GM19463 (cell line): ENCODE measurements at regions not wholly inside any gene's neighbourhood (a gene's known extent, or its start where the extent isn't known, plus 50 kb on each side); places are given as distances from the start of the nearest gene placed in this dataset.
A peak's percentile ranks its signal among the peaks of the same experiment; 100 is the strongest.
"Not testable (repeated sequence)": the region's sequence is repeated elsewhere in the genome, so short reads cannot be mapped to it uniquely, and the experiment has no call there.

Experiments
- ATAC-seq: cut with Tn5 transposase; IDR thresholded peaks from one replicate; pipeline ENCODE4 v1.9.1; 2021; ENCODE audit warnings: mild to moderate bottlenecking, moderate library complexity; ENCODE audit not compliant: unreplicated experiment

DNA sequence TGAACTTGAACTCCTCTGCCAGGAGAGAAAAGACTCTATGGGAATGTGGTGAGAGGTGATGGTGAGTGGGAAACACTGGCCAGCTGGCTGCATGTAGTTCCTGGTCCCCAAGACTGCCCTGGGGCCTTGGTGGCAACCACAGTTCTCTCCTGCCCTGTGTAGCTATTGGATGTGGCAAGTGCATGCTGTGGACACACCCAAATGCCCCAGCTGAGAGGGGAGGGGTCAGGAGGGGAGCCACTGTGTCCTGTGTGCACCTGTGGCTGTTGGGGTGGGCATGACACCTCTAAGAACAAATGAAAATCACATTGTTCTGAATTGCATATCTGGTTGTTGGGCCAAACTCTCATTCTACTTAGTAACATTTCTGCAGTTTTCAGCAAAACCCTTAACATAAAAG, 409.6 kb downstream of the NSUN3 start:
- no peak for ATAC-seq

DNA sequence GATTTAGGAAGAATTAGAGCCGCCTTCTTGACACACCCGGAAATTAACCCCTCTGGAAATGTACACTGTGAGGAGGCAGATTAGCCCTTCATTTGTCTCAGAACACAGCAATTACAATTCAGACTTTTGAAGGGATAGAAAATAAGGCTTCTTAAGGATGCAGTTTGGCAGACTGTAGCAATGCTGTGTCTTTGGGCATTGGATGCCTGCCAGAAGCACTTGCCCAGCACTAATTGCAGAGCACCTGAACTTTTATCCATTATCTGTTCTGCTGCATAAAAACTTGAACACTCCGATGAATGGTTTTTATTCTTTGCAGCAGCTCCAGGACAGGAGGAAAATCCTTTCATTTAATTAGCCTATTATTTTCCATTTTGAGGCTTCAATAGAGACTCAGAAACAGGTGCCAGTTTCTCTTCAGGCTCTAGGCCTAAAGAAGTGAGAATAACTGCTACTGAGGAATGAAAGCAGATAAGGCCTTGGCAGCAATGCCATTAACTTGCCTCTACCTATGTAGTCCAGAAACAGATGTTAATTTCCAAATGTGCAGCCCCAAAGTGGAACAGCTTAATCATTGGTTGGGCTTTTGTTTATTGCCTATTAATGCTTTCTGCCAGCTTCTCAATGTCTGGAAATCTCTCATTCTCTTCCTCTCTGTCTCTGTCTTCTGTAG, 418.5 kb downstream of the NSUN3 start:
- ATAC-seq: no peak

DNA sequence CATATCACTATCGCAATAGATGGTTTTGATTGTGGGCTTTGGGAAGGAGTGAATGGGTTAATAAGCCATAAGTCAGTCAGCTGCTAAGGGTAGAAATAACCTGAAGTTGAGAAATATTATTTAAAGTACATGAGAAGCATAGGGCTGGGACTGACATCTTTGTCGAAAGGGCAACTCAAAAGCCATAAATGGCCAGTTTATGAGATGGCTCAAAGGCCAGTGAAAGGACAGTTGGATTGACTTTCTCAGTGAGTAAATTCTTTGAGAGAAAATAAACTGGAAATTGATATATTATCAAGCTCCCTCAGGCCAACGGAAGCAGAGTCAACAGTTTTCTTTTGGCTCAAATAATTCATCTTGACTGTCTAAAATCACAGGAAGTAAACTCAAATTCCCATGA, 419.8 kb downstream of the NSUN3 start:
- ATAC-seq: no peak

DNA sequence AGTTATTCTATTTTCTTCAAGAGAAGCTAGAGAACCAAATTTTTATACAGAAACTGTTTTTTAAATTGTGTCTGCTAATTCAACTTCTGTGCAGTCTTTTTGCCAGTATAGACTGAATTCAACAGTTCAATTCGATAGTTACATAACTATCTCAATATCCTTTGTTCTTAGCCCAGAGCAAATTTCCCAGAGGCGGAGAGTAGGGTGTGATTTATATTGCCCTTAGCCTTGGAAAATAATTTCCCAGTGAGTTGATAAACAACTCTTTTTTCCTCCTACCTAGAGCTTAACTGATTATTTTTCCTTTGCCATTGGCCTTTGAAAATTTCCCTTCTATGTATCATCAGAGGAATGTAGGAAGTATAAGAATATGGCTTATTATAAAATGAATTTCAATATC, 420.5 kb downstream of the NSUN3 start:
- no peak for ATAC-seq

DNA sequence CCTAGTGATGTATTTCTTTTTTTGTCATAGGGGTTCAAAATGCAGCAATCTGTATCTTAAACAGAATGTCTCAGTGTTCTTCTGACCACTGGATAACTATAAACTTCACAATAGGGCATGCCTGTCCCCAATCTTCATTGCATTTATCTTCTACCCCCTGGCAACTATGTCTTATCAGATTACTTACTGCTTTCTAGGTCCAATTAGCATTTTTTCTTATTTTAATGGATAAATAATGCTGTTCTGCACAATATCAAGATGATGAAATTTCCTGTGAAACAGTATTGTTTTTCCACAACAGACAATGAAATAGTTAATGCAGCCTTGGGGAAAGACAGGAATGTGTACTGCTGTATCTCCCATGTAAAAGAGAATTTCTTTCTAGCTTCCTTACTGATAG, 432.1 kb downstream of the NSUN3 start:
- no peak for ATAC-seq

DNA sequence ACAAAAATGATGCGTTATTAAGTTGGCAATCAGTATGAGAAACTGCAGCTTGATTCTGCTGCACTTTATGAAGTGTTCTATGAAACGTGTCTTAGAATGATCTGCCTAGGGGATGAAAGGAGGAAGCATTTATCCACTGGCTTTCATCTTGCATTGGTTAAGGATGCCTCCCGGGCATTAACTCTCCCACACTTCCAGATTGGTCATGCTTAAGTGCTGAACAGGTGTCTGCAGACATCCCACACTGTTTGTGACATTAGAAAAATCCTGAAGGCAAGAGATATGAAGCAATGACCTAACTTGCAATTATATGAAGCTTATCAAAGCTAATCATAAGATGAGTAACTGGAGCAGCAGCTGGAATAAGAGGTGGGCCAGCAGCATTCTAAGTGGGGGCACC, 437.3 kb downstream of the NSUN3 start:
- ATAC-seq: no peak

DNA sequence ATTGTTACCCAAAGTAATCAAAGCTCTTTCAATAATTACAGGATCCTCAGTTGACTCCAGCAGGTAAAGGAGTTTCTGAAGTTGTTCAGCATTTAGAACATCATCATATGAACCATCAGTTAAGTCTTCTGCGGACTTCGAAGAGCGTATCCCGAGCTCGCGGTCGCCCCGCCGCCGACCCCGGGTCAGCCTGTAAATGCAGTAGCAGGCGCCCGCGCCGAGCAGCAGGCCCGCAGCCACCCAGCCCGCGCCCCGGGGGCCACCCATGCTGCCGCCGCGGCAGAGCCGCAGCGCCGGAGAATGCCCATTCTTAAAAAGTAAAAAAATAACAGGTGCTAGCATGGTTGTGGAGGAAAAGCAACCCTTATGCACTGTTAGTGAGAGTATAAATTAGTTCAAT, 444.5 kb downstream of the NSUN3 start:
- ATAC-seq: not testable (repeated sequence)

DNA sequence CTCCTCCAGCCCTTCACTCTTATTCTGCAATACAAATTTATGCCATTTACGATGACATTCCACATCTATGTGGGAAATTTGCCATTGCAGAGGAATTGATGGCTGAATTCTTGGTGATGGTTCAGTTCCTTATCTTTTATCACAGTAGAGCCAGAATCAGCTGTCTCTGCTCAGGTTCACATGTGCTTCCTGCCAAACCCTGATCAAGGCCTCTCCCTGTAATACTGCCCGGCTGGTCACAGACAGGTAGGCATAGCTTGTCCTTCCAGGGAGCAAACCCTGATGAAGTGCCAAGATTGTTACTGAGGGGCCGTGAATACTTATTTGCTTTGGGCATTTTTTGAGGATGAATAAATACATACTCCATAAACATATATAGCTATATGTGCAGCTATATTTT, 450.0 kb downstream of the NSUN3 start:
- no peak for ATAC-seq

DNA sequence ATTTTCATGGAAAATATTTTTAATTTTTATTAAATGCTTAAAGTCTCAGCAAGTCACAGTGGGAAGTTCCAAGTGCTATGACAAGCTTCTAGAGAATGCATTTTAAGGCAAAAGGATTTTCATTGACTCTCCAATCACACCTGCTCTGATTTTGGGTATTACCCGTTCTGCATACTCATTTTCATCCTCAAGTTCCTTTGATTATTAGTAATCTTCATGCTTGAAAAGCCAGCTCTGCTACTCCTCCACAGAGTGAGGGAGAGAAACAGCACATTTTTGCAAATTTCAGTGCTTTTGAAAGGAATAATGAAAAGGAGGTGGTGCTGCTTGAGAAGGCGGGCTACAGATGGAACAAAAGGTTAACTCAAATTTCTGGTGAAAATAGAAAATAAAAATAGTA, 450.7 kb downstream of the NSUN3 start:
- peak; percentile 56 for ATAC-seq

DNA sequence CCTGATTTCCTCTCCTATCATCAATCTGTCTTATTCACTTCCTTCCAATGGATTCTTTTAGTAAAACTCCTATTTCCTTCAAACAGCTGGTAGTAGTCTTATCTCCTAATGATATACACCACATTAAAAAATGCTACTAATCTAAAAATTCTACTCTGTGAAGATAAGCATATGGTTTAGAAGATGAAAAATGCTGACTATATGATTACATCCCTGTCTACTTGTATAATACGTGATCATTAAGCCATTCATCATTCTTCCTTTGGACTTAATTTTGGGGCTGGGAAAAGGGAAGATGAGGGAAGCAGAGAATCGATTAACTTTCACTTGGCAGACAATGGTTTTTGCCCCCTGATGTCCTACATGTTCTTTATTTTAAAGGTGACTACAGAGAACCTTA, 453.1 kb downstream of the NSUN3 start:
- no peak for ATAC-seq

DNA sequence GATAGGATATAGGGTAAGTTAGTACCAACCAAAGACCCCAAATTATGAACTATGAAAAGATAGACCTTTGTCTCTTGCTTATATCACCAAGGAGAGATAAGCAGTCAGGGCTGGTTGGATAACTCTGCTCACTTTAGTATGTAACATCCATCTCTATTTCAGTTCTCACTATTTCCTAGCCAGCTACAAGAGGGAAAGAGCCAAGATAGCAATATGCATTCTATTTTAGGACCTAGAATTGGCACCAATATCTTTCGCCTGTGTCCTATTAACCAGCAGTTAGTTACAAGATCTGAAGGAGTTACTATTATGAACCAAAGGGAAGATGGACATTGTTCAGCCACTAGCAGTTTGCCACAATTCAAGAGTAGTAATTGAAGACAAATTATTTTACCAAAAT, 457.5 kb downstream of the NSUN3 start:
- no peak for ATAC-seq

DNA sequence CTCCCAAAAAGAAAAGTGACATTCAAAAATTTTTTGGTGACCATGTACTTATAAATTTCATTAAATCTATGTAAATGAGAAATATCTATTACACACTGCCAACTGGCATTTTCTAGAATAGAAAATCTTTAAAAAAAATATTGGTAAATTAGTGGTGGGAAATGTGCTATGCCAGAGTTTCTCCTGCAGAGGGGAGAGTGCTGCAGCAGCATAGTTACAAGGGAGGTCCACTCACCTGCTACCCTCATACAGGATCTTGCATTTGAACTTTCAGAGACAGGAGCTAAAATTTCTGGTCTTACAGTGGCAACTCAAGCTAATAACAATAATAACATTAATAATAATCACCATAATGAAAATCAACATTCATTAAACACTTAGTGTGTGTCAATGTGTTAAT, 459.6 kb downstream of the NSUN3 start:
- ATAC-seq: no peak

DNA sequence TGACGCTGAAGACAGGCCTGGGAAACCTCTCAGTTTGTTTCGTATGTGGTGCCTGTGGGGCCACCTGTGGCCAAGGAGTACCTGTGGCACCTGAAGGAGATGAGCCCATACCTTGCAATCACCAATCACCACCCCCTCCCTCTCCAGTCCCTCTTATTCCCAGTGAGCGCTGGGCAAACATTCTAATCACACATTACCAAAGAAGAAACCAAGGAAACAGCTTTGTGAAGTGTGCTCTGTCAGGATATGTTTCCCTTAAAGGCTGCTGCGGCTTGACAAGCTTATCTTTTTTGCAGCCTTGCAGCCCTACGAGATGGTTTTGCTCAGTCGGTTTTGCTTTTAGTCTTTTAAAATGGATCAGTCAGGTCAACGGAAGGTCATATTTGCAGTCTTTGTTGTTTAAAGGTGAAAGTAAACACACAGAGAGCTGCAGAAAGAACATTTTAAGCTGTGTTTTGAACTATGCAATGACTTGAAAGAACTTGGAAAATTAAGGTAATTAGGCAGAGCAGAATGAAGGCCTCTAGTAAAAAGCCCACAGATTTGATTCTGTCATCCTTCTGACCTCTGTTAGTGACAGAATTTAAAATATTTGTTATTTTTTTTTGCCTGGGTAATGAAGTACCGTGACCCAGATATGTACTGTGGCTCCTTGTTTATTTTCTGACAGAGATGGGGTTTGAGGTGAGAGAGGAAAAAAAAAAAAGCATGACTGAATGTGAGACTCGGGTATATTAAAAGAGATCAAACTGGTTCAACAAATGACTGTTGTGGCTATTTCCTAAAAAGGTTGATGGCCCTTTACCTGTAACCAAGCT, 461.4 kb downstream of the NSUN3 start:
- no peak for ATAC-seq

DNA sequence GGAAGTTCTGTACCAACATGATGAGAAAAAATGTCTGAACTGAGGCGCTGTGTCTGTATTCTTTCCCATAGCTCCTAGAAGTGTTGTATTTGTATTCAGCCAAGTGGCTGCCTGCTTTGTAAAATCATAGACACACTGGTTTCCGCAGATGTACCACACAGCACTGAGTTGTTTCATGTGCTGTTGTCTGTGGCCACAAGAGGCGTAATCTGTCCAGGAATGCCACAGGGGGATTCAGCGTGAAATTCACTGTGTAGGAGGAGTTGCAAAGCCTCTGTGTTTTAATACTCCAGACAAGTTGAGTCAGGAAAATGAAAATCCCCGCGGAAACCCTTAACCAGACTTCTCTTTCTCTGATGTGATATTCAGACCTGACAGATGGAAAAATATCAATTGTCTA, 462.2 kb downstream of the NSUN3 start:
- ATAC-seq: no peak

DNA sequence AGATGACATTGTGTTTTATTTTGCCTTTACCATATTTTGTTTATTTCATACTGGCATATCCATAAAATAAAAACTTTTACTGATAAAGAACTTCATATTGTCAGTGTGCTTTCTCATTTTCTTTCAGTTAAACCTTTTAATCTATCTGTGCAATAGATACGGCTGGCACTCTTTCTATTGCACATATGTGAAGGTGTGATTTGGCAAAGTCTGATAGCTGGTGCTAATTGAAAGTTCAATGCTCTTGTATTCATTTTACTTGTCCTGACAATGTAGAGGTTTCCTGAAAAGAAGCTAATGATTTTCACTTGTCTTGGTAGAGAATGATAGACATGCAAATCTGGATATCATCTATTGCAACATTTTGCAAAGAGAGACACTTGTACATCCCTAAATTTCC, 467.0 kb downstream of the NSUN3 start:
- ATAC-seq: no peak

DNA sequence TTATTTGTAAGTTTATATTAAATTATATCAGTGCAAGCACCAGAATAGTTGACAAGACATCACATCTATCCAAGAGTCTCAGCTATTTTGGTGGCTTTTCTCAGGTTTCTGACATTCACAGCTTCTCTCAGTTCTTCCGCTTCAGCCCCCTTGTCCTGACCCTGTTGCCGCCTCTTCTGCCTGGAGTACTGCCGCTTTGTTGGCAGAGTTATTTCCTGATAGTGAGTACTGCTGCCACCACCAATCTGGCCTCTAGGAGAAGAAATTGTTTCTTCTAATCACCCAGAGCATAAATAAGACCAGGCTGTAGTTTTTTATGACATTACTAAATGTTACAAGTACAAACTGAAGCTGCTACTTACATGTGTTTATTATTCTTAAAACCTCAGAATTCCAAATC, 470.1 kb downstream of the NSUN3 start:
- ATAC-seq: no peak

DNA sequence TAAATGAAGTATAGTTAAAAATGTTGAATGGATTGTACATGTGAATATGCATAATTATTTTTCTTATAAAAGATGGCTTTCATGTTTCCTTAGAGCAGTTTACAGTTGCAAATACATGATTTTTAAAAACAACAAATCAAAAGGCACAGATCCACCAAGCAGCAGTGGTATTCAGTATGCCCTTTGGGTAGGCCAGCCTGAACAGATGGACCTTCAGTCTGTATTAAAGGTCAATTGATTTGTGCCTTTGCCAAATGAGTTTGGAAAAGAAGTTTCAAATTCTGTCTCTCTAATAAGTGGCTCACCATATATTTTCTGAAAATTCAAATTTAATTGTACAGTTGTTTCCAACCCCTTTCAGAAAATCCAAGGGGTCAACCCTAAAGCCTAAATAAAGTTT, 477.1 kb downstream of the NSUN3 start:
- no peak for ATAC-seq

DNA sequence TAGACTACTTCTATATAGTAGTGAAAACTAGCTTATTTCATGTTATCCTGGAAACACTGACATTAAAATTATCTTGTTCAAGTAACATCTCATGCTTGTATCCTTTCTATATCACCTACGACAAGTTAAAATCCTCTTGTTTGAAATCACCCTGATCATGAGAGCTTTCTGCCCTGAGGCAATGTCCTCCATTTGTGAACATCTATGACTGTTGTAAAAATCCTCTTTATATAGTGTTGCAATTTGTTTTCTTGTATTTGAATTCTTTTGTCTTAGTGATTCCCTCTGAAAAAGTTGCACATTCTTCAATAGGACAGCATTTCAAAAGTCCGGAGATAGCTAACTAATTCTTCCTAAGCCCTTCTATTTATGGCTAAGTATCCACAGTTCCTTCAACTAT, 480.3 kb downstream of the NSUN3 start:
- no peak for ATAC-seq

DNA sequence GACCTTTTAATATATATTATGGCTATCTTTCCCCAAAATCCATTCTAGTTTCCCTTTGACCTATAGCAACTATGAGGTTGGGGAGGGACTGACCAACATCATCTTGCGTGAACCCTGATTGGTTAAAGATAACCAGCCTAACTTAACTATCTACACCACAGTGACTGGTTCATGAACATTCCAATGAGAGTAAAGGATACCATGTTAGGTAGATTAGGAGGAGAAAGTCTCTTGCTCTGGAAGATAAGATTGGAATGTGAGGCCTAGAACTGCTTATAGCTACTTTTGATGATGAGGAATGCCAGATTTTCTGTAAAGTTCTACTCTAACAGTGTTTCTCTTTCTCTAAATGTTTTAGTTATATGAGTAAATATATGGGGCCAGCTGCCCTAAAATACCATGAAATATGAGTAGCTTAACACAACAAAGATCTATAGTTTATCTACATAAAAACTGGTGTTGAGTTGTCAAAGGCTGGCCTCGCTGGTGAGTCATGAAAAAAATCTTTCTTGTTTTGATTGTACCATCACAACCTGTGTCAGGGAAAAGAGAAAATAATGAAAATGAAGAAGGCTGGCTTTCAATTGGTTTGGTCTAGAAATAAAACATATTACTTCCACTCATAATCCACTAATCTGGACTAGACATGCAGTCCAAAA, 481.4 kb downstream of the NSUN3 start:
- no peak for ATAC-seq

DNA sequence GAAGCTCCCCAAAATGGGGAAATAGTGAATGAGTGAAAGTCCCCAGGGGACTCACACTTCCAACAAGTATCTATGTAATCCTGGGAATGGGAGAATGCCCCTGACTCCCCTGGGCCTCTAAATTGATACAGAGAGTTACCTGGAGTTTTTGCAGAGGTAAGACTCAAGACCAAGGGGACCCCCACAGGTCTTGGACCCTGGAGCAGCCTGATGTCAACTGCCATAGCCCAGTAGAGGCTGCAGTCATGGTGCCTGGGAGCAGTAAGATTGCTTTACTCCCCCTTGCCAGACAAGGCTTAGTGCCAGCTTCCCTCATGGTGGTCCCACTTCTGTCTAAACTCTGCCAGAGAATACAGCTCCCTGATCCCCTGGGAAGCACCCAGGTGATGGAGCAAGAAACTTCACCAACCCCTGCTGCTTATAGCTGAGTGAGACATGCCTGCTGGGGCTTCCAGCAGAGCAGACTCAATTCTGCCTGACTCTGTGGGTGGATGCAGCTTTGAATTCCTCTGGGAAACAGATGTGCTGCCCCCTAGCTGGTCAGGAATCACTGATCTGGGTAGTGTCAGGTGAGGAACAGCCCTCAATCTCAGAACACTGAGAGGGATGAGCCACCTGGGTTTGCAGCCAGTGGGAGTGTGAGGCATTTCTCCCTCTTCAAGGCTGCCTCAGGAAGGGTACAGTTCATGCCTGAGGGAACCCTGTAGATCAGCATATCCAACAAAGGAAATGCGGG, 485.9 kb downstream of the NSUN3 start:
- no peak for ATAC-seq

DNA sequence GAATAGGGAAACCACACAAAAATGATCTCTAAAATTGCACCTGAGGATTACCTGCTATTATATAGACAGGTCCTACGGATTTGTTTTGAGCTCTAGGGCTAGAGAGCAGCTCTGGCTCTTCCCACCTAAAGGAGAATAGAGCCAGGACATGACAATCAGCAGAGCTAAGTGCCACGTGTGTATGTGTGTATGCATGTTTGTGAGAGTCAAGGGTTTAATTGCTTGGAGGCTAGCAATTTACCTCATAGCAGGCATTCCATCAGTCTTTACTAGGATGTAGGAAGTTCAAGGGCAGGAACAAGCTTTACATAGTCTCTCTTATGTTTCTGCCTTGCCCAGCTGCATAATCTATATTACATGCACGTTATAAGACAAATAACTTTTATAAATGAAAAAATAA, 498.2 kb downstream of the NSUN3 start:
- ATAC-seq: no peak
